Neural crest cell (in vitro differentiated cells): ENCODE measurements at regions not wholly inside any gene's neighbourhood (a gene's known extent, or its start where the extent isn't known, plus 50 kb on each side); places are given as distances from the start of the nearest gene placed in this dataset.

ENCODE experiments used
- DNase-seq: peaks from one replicate; pipeline ENCODE4 v3.0.0; 2021; ENCODE audit warnings: low read depth, mixed read lengths, low spot score
- H3K27ac Mint-ChIP-seq: one replicate; pipeline ENCODE4 v1.8.0; 2021; ENCODE audit warnings: mild to moderate bottlenecking, mixed read lengths; ENCODE audit not compliant: unreplicated experiment
- H3K27me3 Mint-ChIP-seq: 2 replicates; pipeline ENCODE4 v1.8.0; 2021; ENCODE audit warnings: low read depth, mild to moderate bottlenecking, mixed read lengths
- H3K36me3 Mint-ChIP-seq: 2 replicates; pipeline ENCODE4 v1.8.0; 2021; ENCODE audit warnings: low read depth, mild to moderate bottlenecking, mixed read lengths
- H3K4me1 Mint-ChIP-seq: 2 replicates; pipeline ENCODE4 v1.8.0; 2021; ENCODE audit warnings: mixed read lengths
- H3K4me3 Mint-ChIP-seq: one replicate; pipeline ENCODE4 v1.8.0; 2021; ENCODE audit warnings: mild to moderate bottlenecking, mixed read lengths
- H3K9me3 Mint-ChIP-seq: 2 replicates; pipeline ENCODE4 v1.8.0; 2021; ENCODE audit warnings: mixed read lengths
- TF ChIP-seq, protein P1 (sequence below): fragments of 200-600 bp; sonication (generic); conservative IDR thresholded peaks from 2 replicates; pipeline ENCODE4 v1.5.0; 2021; ENCODE audit warnings: antibody characterized with exemption, mild to moderate bottlenecking

DNA sequence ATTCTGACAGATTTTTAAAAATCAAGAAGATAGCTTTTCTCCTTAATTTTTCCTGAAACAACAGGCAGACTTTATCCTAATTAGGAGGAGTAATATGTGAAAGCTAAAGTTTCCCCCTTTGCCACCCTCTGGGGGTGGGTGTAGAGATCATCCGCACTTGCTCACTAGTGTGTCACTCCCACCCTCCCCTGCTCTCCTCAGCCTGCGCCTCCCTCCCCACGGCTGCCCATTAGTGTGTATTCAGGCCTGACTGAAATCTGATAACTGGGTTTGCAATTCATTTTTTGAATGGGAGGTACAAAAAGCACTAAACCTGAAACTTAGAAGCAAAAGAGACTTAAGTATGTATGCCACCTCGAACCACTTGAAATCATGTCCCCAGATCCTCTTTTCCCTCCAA lies 110.4 kb upstream of the TRIM2 start:
- no peak overlapping the region for H3K27ac Mint-ChIP-seq
- no peak for DNase-seq
- no peaks in the 10 kb centered on the region for H3K9me3 Mint-ChIP-seq
- peaks cover 36% of the 10 kb centered on the region for H3K4me1 Mint-ChIP-seq
- no peaks in the 10 kb centered on the region for H3K36me3 Mint-ChIP-seq
- TF ChIP-seq, protein P1, sequence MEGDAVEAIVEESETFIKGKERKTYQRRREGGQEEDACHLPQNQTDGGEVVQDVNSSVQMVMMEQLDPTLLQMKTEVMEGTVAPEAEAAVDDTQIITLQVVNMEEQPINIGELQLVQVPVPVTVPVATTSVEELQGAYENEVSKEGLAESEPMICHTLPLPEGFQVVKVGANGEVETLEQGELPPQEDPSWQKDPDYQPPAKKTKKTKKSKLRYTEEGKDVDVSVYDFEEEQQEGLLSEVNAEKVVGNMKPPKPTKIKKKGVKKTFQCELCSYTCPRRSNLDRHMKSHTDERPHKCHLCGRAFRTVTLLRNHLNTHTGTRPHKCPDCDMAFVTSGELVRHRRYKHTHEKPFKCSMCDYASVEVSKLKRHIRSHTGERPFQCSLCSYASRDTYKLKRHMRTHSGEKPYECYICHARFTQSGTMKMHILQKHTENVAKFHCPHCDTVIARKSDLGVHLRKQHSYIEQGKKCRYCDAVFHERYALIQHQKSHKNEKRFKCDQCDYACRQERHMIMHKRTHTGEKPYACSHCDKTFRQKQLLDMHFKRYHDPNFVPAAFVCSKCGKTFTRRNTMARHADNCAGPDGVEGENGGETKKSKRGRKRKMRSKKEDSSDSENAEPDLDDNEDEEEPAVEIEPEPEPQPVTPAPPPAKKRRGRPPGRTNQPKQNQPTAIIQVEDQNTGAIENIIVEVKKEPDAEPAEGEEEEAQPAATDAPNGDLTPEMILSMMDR = no peak
- no peak overlapping the region for H3K4me3 Mint-ChIP-seq
- H3K27me3 Mint-ChIP-seq = no peaks in the 10 kb centered on the region

DNA sequence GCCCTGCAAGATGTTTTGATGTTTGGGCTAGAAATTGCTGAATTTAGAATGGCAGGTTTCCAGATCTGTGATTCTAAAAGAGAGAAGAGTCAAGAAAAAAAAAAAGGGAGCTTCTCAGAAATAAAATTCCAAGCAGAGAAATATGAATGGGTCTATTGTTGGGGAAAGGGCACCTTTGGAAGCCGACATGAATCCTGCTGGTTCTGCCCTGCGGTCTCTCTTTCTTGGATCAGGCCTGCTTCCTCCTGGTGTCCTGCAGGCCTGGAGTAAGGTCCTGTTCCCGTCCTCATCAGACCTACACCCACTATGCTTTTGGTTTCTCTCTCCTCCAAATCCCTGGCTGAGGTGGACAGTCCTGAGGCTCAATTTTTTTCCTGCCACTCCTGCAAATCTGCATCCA lies 109.8 kb upstream of the TRIM2 start:
- H3K27me3 Mint-ChIP-seq = no peaks in the 10 kb centered on the region
- H3K27ac Mint-ChIP-seq = peak overlapping the region; percentile 58
- H3K4me1 Mint-ChIP-seq = peaks cover 31% of the 10 kb centered on the region
- TF ChIP-seq, protein P1 = no peak
- H3K4me3 Mint-ChIP-seq = no peak overlapping the region
- H3K9me3 Mint-ChIP-seq = no peaks in the 10 kb centered on the region
- no peaks in the 10 kb centered on the region for H3K36me3 Mint-ChIP-seq
- DNase-seq = no peak

DNA sequence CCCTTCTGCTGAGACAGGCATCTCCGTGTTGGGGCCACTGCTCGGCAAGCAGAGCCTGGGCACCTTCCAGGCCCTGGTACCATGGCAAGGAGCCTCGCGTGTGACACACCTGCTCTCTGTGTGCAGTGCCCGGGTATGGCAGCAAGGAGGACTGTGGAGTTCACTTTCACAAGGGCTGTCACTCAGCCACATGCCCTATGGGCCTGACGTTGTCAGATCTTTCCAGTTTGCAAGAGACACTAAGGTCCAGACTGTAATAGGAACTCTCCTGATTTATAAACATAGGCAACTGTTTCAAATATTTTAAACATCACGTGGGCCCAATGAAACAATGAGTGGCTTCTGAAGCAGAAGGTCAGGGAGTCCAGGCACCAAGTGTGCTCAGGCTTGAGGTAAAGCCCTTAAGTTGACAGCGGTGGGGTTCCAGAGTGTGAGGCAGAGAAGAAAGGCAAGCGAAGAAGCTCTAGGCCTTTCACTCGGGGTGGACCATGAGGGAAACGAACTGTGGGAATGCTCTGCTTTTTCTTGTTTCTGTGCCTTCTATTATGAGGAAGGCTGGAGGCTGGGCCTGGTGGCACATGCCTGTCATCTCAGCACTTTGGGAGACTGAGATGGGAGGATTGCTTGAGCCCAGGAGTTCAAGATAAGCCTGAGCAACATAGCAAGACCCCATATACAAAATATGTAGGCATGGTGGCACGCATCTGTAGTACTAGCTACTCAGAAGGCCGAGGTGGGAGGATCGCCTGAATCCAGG lies 108.6 kb upstream of the TRIM2 start:
- TF ChIP-seq, protein P1 = no peak
- no peak overlapping the region for H3K4me3 Mint-ChIP-seq
- no peak overlapping the region for H3K27ac Mint-ChIP-seq
- no peaks in the 10 kb centered on the region for H3K27me3 Mint-ChIP-seq
- H3K36me3 Mint-ChIP-seq = no peaks in the 10 kb centered on the region
- H3K4me1 Mint-ChIP-seq = peaks cover 19% of the 10 kb centered on the region
- H3K9me3 Mint-ChIP-seq = no peaks in the 10 kb centered on the region
- no peak for DNase-seq

DNA sequence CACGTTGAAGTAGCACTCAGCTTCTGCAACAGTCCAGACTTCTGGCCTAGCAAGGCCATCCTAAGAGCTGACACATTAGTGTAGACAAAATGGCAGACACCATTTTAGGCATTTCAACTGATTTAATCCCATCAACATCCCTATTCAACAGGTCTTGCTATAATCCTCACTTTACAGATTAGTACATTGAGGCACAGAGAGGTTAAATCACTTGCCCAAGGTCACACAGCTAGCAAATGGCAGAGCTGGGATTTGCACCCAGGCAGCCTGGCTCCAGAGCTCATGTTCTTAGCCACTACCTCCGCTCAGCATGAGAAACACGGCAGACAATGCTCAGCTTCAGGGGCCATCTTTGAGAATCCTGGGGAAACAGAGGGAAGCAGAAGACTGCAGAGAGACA lies 107.9 kb upstream of the TRIM2 start:
- peaks cover 16% of the 10 kb centered on the region for H3K4me1 Mint-ChIP-seq
- TF ChIP-seq, protein P1 = no peak
- no peaks in the 10 kb centered on the region for H3K27me3 Mint-ChIP-seq
- no peak overlapping the region for H3K4me3 Mint-ChIP-seq
- no peak overlapping the region for H3K27ac Mint-ChIP-seq
- DNase-seq = no peak
- H3K9me3 Mint-ChIP-seq = peaks cover 3% of the 10 kb centered on the region
- no peaks in the 10 kb centered on the region for H3K36me3 Mint-ChIP-seq

DNA sequence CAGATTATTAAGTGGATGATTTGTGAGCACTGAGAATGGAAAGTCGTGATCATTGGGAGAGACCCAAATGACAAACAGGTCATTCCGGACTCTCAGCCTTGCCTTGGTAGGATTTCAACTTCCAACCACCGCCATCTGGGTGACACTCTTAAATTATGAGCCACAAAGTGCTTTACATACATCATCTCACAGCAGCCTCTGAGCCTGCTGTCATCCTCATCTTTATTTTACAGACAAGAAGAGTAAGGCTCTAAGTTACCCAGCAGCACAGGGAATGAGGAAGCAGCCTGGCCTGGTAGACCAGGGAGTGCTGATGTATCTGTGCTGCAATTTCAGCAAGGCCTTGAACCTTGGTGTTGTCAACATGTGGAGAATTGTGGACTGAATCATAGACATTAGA lies 105.8 kb upstream of the TRIM2 start:
- H3K27ac Mint-ChIP-seq = no peak overlapping the region
- no peak overlapping the region for H3K4me3 Mint-ChIP-seq
- TF ChIP-seq, protein P1 = no peak
- no peaks in the 10 kb centered on the region for H3K36me3 Mint-ChIP-seq
- no peak for DNase-seq
- peaks cover 12% of the 10 kb centered on the region for H3K4me1 Mint-ChIP-seq
- H3K27me3 Mint-ChIP-seq = no peaks in the 10 kb centered on the region
- peaks cover 14% of the 10 kb centered on the region for H3K9me3 Mint-ChIP-seq
